Aorta (tissue), 5 donors: ENCODE measurements at regions not wholly inside any gene's neighbourhood (a gene's known extent, or its start where the extent isn't known, plus 50 kb on each side); places are given as distances from the start of the nearest gene placed in this dataset.

Source experiments
- ATAC-seq: fragments of 200-7000 bp; cut with Tn5 transposase; one replicate; pipeline ENCODE4 v1.9.1; 2022; ENCODE audit warnings: moderate library complexity; ENCODE audit not compliant: low FRiP score
- DNase-seq, 2 donors: peaks; one replicate each; pipeline ENCODE4 v3.0.0-alpha.2; 2020
- H3K27ac ChIP-seq, 2 donors: one replicate each; pipeline ENCODE4 v1.5.1; 2013; ENCODE audit warnings: low read length in 2 of 2, mild to moderate bottlenecking in 2 of 2, moderate library complexity in 2 of 2, control low read depth in 1 of 2, inconsistent platforms in 1 of 2, low read depth in 1 of 2
- H3K27me3 ChIP-seq, 2 donors: one replicate each; pipeline ENCODE4 v1.6.1; 2013; ENCODE audit warnings: control low read depth in 1 of 2, low read length in 1 of 2, mild to moderate bottlenecking in 1 of 2, moderate library complexity in 1 of 2; ENCODE audit not compliant: insufficient read depth in 2 of 2, control insufficient read depth in 1 of 2
- H3K36me3 ChIP-seq, 2 donors: one replicate each; pipeline ENCODE4 v1.6.1; 2013; ENCODE audit warnings: control low read depth in 1 of 2, low read length in 1 of 2, mild to moderate bottlenecking in 1 of 2; ENCODE audit not compliant: insufficient read depth in 2 of 2, control insufficient read depth in 1 of 2
- H3K4me1 ChIP-seq, 2 donors: one replicate each; pipeline ENCODE4 v1.6.1; 2013; ENCODE audit warnings: low read length in 2 of 2, control low read depth in 1 of 2, mild to moderate bottlenecking in 1 of 2, moderate library complexity in 1 of 2; ENCODE audit not compliant: insufficient read depth in 2 of 2, control insufficient read depth in 1 of 2
- H3K4me3 ChIP-seq, 2 donors: one replicate each; pipeline ENCODE4 v1.5.1; 2013; ENCODE audit warnings: low read length in 2 of 2, control low read depth in 1 of 2, mild to moderate bottlenecking in 1 of 2
- H3K9me3 ChIP-seq: one replicate; pipeline ENCODE4 v1.6.1; 2013; ENCODE audit warnings: mild to moderate bottlenecking, low read length; ENCODE audit not compliant: control insufficient read depth
- WGBS, 2 donors: extraction: QIAGEN DNeasy Blood & Tissue Kit; methylation state at CpG; one replicate each; pipeline ENCODE4 v1.1.7; 2013; 5-methylcytosine and 5-hydroxymethylcytosine counted together
- intact Hi-C, 2 donors: fragments of 100-400 bp; cut with DNase I; formaldehyde crosslinking; loops; one replicate each; pipeline versions ENCODE4 v1.14.2 to v1.15.0; 2022
- donor health status: healthy with polysubstance abuse.
- donor health status: Bipolar disorder and iron deficiency.
- donor health status: DM: no; HTN: no; CAD: no.
- donor health status: DM: no; HTN: no; CAD: no.
- donor health status: DM: yes; HTN: yes; CAD: no.

- 56 to 68% methylated on average over 2 of the region's 2 CpGs for WGBS, 2 donors
- no peak for DNase-seq
- Histone ChIP-seq H3K9me3 (no peaks in the 10 kb centered on the region), H3K27me3 (no peaks in the 10 kb centered on the region), H3K4me3 (no peak overlapping the region), H3K4me1 (no peaks in the 10 kb centered on the region), H3K27ac (no peak overlapping the region), H3K36me3 (no peaks in the 10 kb centered on the region)
- no peak for ATAC-seq
- intact Hi-C loops, result no loop called here
Observed at GRCh38 chr1:195577748-195578147, 1030.5 kb downstream of the KCNT2 start.

- DNase-seq, result no peak
- Histone ChIP-seq H3K9me3 (no peaks in the 10 kb centered on the region), H3K27me3 (no peaks in the 10 kb centered on the region)
Observed at GRCh38 chr1:195576641-195577040, 1031.6 kb downstream of the KCNT2 start.

GRCh38 chr1:195574511-195574910, 1033.7 kb downstream of the KCNT2 start:
- DNase-seq, result no peak
- intact Hi-C loops, result no loop called here

More at GRCh38 chr1:195576641-195577040, 1031.6 kb downstream of the KCNT2 start:
- intact Hi-C loops, result no loop called here
- Histone ChIP-seq H3K36me3 (no peaks in the 10 kb centered on the region), H3K27ac (no peak overlapping the region), H3K4me1 (no peaks in the 10 kb centered on the region), H3K4me3 (no peak overlapping the region)
- no peak for ATAC-seq

GRCh38 chr1:195569934-195570333, 1038.3 kb downstream of the KCNT2 start:
- no peak for DNase-seq
- no peak overlapping the region for H3K27ac ChIP-seq
- H3K9me3 ChIP-seq, result no peaks in the 10 kb centered on the region
- intact Hi-C loops, result no loop called here
- no peaks in the 10 kb centered on the region for H3K36me3 ChIP-seq
- no peaks in the 10 kb centered on the region for H3K27me3 ChIP-seq
- H3K4me1 ChIP-seq, result no peaks in the 10 kb centered on the region
- ATAC-seq, result no peak
- 51 to 56% methylated on average over 3 of the region's 3 CpGs for whole genome bisulfite sequencing, 2 donors
- H3K4me3 ChIP-seq, result no peak overlapping the region

More at GRCh38 chr1:195574511-195574910, 1033.7 kb downstream of the KCNT2 start:
- H3K4me1 ChIP-seq, result no peaks in the 10 kb centered on the region
- H3K4me3 ChIP-seq, result no peak overlapping the region
- no peaks in the 10 kb centered on the region for H3K27me3 ChIP-seq
- no peaks in the 10 kb centered on the region for H3K9me3 ChIP-seq
- no peaks in the 10 kb centered on the region for H3K36me3 ChIP-seq
- ATAC-seq, result no peak
- no peak overlapping the region for H3K27ac ChIP-seq

GRCh38 chr1:195568389-195568788, 1039.9 kb downstream of the KCNT2 start:
- no peak overlapping the region for H3K4me3 ChIP-seq
- H3K27me3 ChIP-seq, result no peaks in the 10 kb centered on the region
- no peaks in the 10 kb centered on the region for H3K4me1 ChIP-seq
- DNase-seq (no peak), ATAC-seq (no peak)
- intact Hi-C loops, result no loop called here
- H3K9me3 ChIP-seq, result no peaks in the 10 kb centered on the region
- H3K36me3 ChIP-seq, result no peaks in the 10 kb centered on the region
- H3K27ac ChIP-seq, result no peak overlapping the region

- 90 to 95% methylated on average over 2 of the region's 2 CpGs for WGBS, 2 donors
Observed at GRCh38 chr1:195562074-195562473, 1046.2 kb downstream of the KCNT2 start.

GRCh38 chr1:195550071-195550862, 1058.0 kb downstream of the KCNT2 start:
- intact Hi-C loops, result no loop called here

More at GRCh38 chr1:195562074-195562473, 1046.2 kb downstream of the KCNT2 start:
- Histone ChIP-seq H3K4me1 (no peaks in the 10 kb centered on the region), H3K27ac (no peak overlapping the region), H3K27me3 (no peaks in the 10 kb centered on the region), H3K4me3 (no peak overlapping the region), H3K36me3 (no peaks in the 10 kb centered on the region), H3K9me3 (no peaks in the 10 kb centered on the region)
- DNase-seq (no peak), ATAC-seq (no peak)
- intact Hi-C loops, result no loop called here

GRCh38 chr1:195530961-195531360, 1077.3 kb downstream of the KCNT2 start:
- DNase-seq (no peak), ATAC-seq (no peak)
- WGBS, 2 donors, result 50 to 54% methylated on average over 2 of the region's 2 CpGs
- Histone ChIP-seq H3K4me1 (no peaks in the 10 kb centered on the region), H3K9me3 (no peaks in the 10 kb centered on the region), H3K36me3 (no peaks in the 10 kb centered on the region), H3K4me3 (no peak overlapping the region), H3K27ac (no peak overlapping the region), H3K27me3 (no peaks in the 10 kb centered on the region)
- intact Hi-C loops, result no loop called here

More at GRCh38 chr1:195550071-195550862, 1058.0 kb downstream of the KCNT2 start:
- Histone ChIP-seq H3K27ac (no peak overlapping the region), H3K4me3 (no peak overlapping the region), H3K4me1 (no peaks in the 10 kb centered on the region), H3K27me3 (no peaks in the 10 kb centered on the region), H3K36me3 (no peaks in the 10 kb centered on the region), H3K9me3 (no peaks in the 10 kb centered on the region)
- DNase-seq, result no peak
- no peak for ATAC-seq
- 91 to 93% methylated on average over 5 of the region's 5 CpGs for WGBS, 2 donors

GRCh38 chr1:195529881-195530280, 1078.4 kb downstream of the KCNT2 start:
- Histone ChIP-seq H3K36me3 (no peaks in the 10 kb centered on the region), H3K27me3 (no peaks in the 10 kb centered on the region), H3K27ac (no peak overlapping the region), H3K9me3 (no peaks in the 10 kb centered on the region), H3K4me1 (no peaks in the 10 kb centered on the region), H3K4me3 (no peak overlapping the region)
- intact Hi-C loops, result no loop called here
- no peak for ATAC-seq
- DNase-seq, result no peak
- 94 to 100% methylated on average over 1 of the region's 1 CpG for WGBS, 2 donors
